Activated CD4-positive, alpha-beta memory T cell treated with anti-CD3 and anti-CD28 coated beads for 36 hours (primary cell): ENCODE measurements at regions not wholly inside any gene's neighbourhood (a gene's known extent, or its start where the extent isn't known, plus 50 kb on each side); places are given as distances from the start of the nearest gene placed in this dataset.

Experiments used
- CTCF ChIA-PET: fragments of 350-600 bp; sonication (Branson Sonifier 250); formaldehyde crosslinking; loops from one replicate; lab custom pipeline; 2021; ENCODE audit warnings: antibody characterized with exemption, inconsistent platforms; lab: Charles Lee
- POLR2A ChIA-PET: fragments of 350-600 bp; sonication (Branson Sonifier 250); formaldehyde crosslinking; loops from one replicate; lab custom pipeline; 2021; ENCODE audit warnings: antibody characterized with exemption; lab: Charles Lee
- DNase-seq: peaks from one replicate; pipeline ENCODE4 v3.0.0-alpha.2; 2020
- H3K27ac Mint-ChIP-seq: one replicate; pipeline ENCODE4 v1.8.0; 2021; ENCODE audit warnings: mixed read lengths
- H3K27me3 Mint-ChIP-seq: one replicate; pipeline ENCODE4 v1.8.0; 2021; ENCODE audit warnings: mixed read lengths
- H3K36me3 Mint-ChIP-seq: one replicate; pipeline ENCODE4 v1.8.0; 2021; ENCODE audit warnings: mixed read lengths
- H3K4me1 Mint-ChIP-seq: one replicate; pipeline ENCODE4 v1.8.0; 2021; ENCODE audit warnings: low read depth, mixed read lengths
- H3K4me3 Mint-ChIP-seq: one replicate; pipeline ENCODE4 v1.8.0; 2021; ENCODE audit warnings: mild to moderate bottlenecking, mixed read lengths
- H3K9me3 Mint-ChIP-seq: one replicate; pipeline ENCODE4 v1.8.0; 2021; ENCODE audit warnings: mixed read lengths
- intact Hi-C: fragments of 100-400 bp; cut with micrococcal nuclease; formaldehyde crosslinking; loops from one replicate; pipeline ENCODE4 v1.15.1; 2023

DNA sequence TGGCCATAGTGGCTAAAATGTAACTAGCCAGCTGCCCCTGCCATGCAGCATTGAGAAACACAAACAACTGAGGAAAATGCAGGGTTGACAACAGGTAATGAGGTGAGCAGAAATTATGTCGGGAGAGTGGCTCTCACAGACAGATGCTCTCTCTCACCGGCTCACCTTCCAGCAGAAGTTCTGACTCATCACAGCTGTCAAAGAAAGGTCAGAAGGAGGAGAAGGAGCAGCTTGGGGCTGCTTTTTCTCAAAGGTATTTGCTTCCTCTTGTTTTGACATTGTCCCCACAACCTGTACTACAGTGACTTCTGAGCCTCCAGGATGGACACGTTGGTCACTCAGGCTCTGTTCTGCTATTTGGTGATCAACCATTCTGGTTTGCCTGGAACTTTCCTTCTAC lies 190.5 kb upstream of the HEY2 start:
- ChIA-PET POLR2A (no interaction called here), CTCF (no interaction called here)
- no peak overlapping the region for H3K4me3 Mint-ChIP-seq
- peaks cover 4% of the 10 kb centered on the region for H3K27me3 Mint-ChIP-seq
- H3K27ac Mint-ChIP-seq: no peak overlapping the region
- intact Hi-C loops: no loop called here
- H3K36me3 Mint-ChIP-seq: no peaks in the 10 kb centered on the region
- H3K4me1 Mint-ChIP-seq: no peaks in the 10 kb centered on the region
- no peak for DNase-seq
- H3K9me3 Mint-ChIP-seq: no peaks in the 10 kb centered on the region

DNA sequence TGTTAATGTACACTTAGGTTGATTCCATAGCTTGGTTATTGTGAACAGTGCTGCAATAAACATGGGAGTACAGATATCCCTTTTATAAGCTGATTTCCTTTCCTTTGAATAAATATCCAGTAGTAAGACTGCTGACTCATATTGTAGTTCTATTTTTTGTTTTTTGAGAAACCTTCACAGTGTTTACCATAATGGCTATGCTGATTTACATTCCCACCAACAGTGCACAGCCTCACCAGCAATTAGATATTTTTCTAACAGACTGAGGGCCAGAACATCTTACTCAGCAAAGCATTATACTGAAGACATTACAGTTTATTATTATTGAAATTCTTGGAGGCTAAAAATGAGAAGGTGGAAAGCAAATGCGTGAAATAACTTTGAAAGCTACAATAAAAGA lies 187.3 kb upstream of the HEY2 start:
- H3K4me3 Mint-ChIP-seq: no peak overlapping the region
- H3K36me3 Mint-ChIP-seq: no peaks in the 10 kb centered on the region
- intact Hi-C loops: no loop called here
- no peak overlapping the region for H3K27ac Mint-ChIP-seq
- H3K9me3 Mint-ChIP-seq: no peaks in the 10 kb centered on the region
- ChIA-PET CTCF (no interaction called here), POLR2A (interaction anchor here (0.7 kb wide), 1 partner anchor 391 kb away, joined by 3 read pairs; no protein-coding TSS in a partner anchor)
- H3K27me3 Mint-ChIP-seq: peaks cover 10% of the 10 kb centered on the region
- no peak for DNase-seq
- no peaks in the 10 kb centered on the region for H3K4me1 Mint-ChIP-seq

- POLR2A ChIA-PET: no interaction called here
- intact Hi-C loops: no loop called here
- H3K27me3 Mint-ChIP-seq: peaks cover 10% of the 10 kb centered on the region
- H3K4me3 Mint-ChIP-seq: no peak overlapping the region
- no peaks in the 10 kb centered on the region for H3K36me3 Mint-ChIP-seq
- no peak overlapping the region for H3K27ac Mint-ChIP-seq
- no peaks in the 10 kb centered on the region for H3K9me3 Mint-ChIP-seq
- no peaks in the 10 kb centered on the region for H3K4me1 Mint-ChIP-seq
- CTCF ChIA-PET: no interaction called here
- no peak for DNase-seq
Measured at GRCh38 chr6:125564941-125565340, 184.5 kb upstream of the HEY2 start.

- DNase-seq: no peak
- Mint-ChIP-seq H3K4me3 (no peak overlapping the region), H3K9me3 (no peaks in the 10 kb centered on the region), H3K27ac (no peak overlapping the region), H3K36me3 (no peaks in the 10 kb centered on the region), H3K4me1 (no peaks in the 10 kb centered on the region), H3K27me3 (peaks cover 10% of the 10 kb centered on the region)
- intact Hi-C loops: no loop called here
- CTCF ChIA-PET: interaction anchor here (0.7 kb wide), 1 partner anchor 11 kb away, joined by 3 read pairs; no protein-coding TSS in a partner anchor
- POLR2A ChIA-PET: no interaction called here
Measured at GRCh38 chr6:125567407-125567806, 182.0 kb upstream of the HEY2 start.

- H3K27ac Mint-ChIP-seq: no peak overlapping the region
- H3K4me3 Mint-ChIP-seq: no peak overlapping the region
- no peaks in the 10 kb centered on the region for H3K36me3 Mint-ChIP-seq
- no peaks in the 10 kb centered on the region for H3K4me1 Mint-ChIP-seq
- POLR2A ChIA-PET: no interaction called here
- intact Hi-C loops: no loop called here
- DNase-seq: no peak
- H3K9me3 Mint-ChIP-seq: no peaks in the 10 kb centered on the region
- CTCF ChIA-PET: no interaction called here
- peaks cover 7% of the 10 kb centered on the region for H3K27me3 Mint-ChIP-seq
Measured at GRCh38 chr6:125568609-125569008, 180.8 kb upstream of the HEY2 start.

GRCh38 chr6:125570526-125570925 lies 178.9 kb upstream of the HEY2 start:
- POLR2A ChIA-PET: no interaction called here
- intact Hi-C loops: no loop called here
- H3K9me3 Mint-ChIP-seq: no peaks in the 10 kb centered on the region

GRCh38 chr6:125571207-125571755 lies 178.2 kb upstream of the HEY2 start:
- H3K9me3 Mint-ChIP-seq: no peaks in the 10 kb centered on the region

More at GRCh38 chr6:125570526-125570925, 178.9 kb upstream of the HEY2 start:
- no peak for DNase-seq
- Mint-ChIP-seq H3K27ac (no peak overlapping the region), H3K4me3 (no peak overlapping the region), H3K27me3 (no peaks in the 10 kb centered on the region), H3K4me1 (no peaks in the 10 kb centered on the region), H3K36me3 (no peaks in the 10 kb centered on the region)
- CTCF ChIA-PET: no interaction called here

GRCh38 chr6:125574604-125575003 lies 174.8 kb upstream of the HEY2 start:
- POLR2A ChIA-PET: no interaction called here
- H3K9me3 Mint-ChIP-seq: no peaks in the 10 kb centered on the region
- CTCF ChIA-PET: no interaction called here

More at GRCh38 chr6:125571207-125571755, 178.2 kb upstream of the HEY2 start:
- H3K27ac Mint-ChIP-seq: no peak overlapping the region
- H3K4me1 Mint-ChIP-seq: no peaks in the 10 kb centered on the region
- CTCF ChIA-PET: no interaction called here
- peaks cover 3% of the 10 kb centered on the region for H3K27me3 Mint-ChIP-seq
- no peaks in the 10 kb centered on the region for H3K36me3 Mint-ChIP-seq
- intact Hi-C loops: no loop called here
- H3K4me3 Mint-ChIP-seq: no peak overlapping the region
- POLR2A ChIA-PET: no interaction called here
- no peak for DNase-seq

DNA sequence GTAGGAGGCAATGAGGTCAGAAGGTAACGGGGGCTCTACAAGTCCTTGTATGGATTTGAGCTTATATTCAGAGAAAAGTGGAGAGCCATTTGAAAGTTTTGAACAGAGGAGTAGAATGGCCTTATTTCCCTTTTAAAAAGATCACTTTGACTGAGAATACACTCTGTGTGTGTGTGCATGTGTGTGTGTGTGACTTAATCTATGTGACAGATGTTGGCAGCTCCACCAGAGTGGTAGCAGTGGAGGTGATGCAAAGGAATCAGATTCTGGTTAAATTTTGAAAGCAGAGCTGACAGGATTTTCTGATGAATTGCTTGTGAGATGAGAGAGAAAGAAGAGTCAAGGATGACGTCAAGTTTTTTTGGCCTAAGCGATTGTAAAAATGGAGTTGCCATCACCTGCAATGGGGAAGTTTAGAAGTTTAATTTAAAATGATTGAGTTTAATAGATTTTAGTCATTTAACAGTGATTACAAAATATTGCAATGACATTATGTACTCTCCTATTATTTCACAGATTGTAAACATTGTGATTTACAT lies 172.2 kb upstream of the HEY2 start:
- no peak overlapping the region for H3K4me3 Mint-ChIP-seq
- H3K36me3 Mint-ChIP-seq: no peaks in the 10 kb centered on the region
- ChIA-PET CTCF (no interaction called here), POLR2A (no interaction called here)
- peaks cover 7% of the 10 kb centered on the region for H3K27me3 Mint-ChIP-seq
- H3K27ac Mint-ChIP-seq: no peak overlapping the region
- H3K4me1 Mint-ChIP-seq: no peaks in the 10 kb centered on the region
- no peaks in the 10 kb centered on the region for H3K9me3 Mint-ChIP-seq
- intact Hi-C loops: no loop called here
- DNase-seq: no peak

More at GRCh38 chr6:125574604-125575003, 174.8 kb upstream of the HEY2 start:
- Mint-ChIP-seq H3K4me3 (no peak overlapping the region), H3K27ac (no peak overlapping the region), H3K36me3 (no peaks in the 10 kb centered on the region), H3K27me3 (peaks cover 7% of the 10 kb centered on the region), H3K4me1 (no peaks in the 10 kb centered on the region)
- intact Hi-C loops: no loop called here
- no peak for DNase-seq

GRCh38 chr6:125584468-125584939 lies 164.9 kb upstream of the HEY2 start:
- ChIA-PET CTCF (no interaction called here), POLR2A (no interaction called here)
- Mint-ChIP-seq H3K9me3 (no peaks in the 10 kb centered on the region), H3K27me3 (peaks cover 2% of the 10 kb centered on the region), H3K36me3 (no peaks in the 10 kb centered on the region), H3K4me1 (no peaks in the 10 kb centered on the region), H3K4me3 (no peak overlapping the region), H3K27ac (no peak overlapping the region)
- intact Hi-C loops: no loop called here
- DNase-seq: no peak

- H3K27me3 Mint-ChIP-seq: peaks cover 2% of the 10 kb centered on the region
- H3K9me3 Mint-ChIP-seq: no peaks in the 10 kb centered on the region
- DNase-seq: no peak
- CTCF ChIA-PET: no interaction called here
- H3K4me3 Mint-ChIP-seq: no peak overlapping the region
- intact Hi-C loops: no loop called here
- H3K36me3 Mint-ChIP-seq: no peaks in the 10 kb centered on the region
- H3K27ac Mint-ChIP-seq: no peak overlapping the region
- H3K4me1 Mint-ChIP-seq: no peaks in the 10 kb centered on the region
- POLR2A ChIA-PET: no interaction called here
Measured at GRCh38 chr6:125585470-125585869, 164.0 kb upstream of the HEY2 start.

- ChIA-PET POLR2A (no interaction called here), CTCF (no interaction called here)
- Mint-ChIP-seq H3K27ac (no peak overlapping the region), H3K4me3 (no peak overlapping the region), H3K4me1 (no peaks in the 10 kb centered on the region), H3K36me3 (no peaks in the 10 kb centered on the region), H3K9me3 (no peaks in the 10 kb centered on the region), H3K27me3 (peaks cover 2% of the 10 kb centered on the region)
- intact Hi-C loops: no loop called here
- no peak for DNase-seq
Measured at GRCh38 chr6:125586074-125586473, 163.4 kb upstream of the HEY2 start.

GRCh38 chr6:125586605-125587004 lies 162.8 kb upstream of the HEY2 start:
- POLR2A ChIA-PET: no interaction called here
- CTCF ChIA-PET: no interaction called here
- H3K36me3 Mint-ChIP-seq: no peaks in the 10 kb centered on the region
- no peak overlapping the region for H3K27ac Mint-ChIP-seq
- H3K27me3 Mint-ChIP-seq: peaks cover 2% of the 10 kb centered on the region
- intact Hi-C loops: no loop called here
- H3K4me1 Mint-ChIP-seq: no peaks in the 10 kb centered on the region
- H3K9me3 Mint-ChIP-seq: no peaks in the 10 kb centered on the region
- no peak for DNase-seq
- no peak overlapping the region for H3K4me3 Mint-ChIP-seq
